ENCODE measurements at regions not wholly inside any gene's neighbourhood (a gene's known extent, or its start where the extent isn't known, plus 50 kb on each side); places are given as distances from the start of the nearest gene placed in this dataset.

DNA sequence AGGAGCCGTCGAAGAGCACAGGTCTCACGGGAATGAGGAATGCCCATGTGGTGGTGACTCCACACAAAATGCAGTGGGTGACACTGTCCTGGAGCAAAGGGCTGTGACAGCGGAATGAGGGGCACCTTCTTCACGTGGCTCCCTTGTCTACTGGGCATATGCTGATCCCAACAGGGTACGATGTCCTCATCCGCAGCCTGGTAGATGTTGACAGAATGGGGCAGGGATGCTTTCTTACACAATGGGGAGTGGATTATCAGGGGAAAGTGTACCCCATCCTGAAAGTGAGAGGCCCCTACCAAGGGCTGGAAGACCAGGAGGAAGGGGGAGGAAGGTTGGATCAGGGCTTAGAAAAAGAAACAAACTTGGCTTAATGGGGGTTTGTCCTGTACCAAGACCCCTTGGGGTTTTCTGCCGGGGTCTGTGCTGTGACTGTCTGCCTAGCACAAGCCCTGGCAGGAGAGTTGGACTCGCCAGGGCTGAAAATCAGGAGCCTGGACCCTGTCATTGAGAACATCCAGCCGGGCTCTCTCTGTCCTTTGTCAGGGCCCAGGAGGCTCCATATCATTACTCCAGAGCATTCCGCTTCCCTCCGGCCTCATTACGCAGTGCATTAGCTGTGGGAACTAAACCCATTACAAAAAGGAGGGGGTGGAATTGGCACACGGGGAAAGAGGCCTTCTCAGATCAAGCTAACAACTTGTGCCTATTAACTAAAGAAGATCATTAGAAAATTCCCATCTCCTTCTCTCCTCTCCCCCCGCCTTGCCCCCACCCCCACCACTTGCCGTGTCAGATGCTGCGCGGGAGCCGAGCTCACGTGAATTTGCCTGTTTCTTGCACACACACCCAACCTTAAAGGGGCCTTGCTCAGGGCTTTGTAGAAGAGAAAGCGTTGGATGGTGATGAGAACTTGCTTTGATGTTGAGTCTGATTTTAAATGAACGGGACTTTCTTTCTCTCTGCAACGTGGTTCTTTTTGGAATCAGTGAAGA, 171.8 kb upstream of the PARP11 start:
- intact Hi-C loops (cut with DNase I) = no loop called here
- no peaks in the 10 kb centered on the region for H3K4me1 ChIP-seq
- H3K4me3 ChIP-seq = no peak overlapping the region
- DNase-seq (no peak), ATAC-seq (no peak)
- no peak overlapping the region for H3K27ac ChIP-seq
- TF ChIP-seq, protein P1, sequence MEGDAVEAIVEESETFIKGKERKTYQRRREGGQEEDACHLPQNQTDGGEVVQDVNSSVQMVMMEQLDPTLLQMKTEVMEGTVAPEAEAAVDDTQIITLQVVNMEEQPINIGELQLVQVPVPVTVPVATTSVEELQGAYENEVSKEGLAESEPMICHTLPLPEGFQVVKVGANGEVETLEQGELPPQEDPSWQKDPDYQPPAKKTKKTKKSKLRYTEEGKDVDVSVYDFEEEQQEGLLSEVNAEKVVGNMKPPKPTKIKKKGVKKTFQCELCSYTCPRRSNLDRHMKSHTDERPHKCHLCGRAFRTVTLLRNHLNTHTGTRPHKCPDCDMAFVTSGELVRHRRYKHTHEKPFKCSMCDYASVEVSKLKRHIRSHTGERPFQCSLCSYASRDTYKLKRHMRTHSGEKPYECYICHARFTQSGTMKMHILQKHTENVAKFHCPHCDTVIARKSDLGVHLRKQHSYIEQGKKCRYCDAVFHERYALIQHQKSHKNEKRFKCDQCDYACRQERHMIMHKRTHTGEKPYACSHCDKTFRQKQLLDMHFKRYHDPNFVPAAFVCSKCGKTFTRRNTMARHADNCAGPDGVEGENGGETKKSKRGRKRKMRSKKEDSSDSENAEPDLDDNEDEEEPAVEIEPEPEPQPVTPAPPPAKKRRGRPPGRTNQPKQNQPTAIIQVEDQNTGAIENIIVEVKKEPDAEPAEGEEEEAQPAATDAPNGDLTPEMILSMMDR (IDR thresholded peaks at IDR 0.05) = no peak
- H3K36me3 ChIP-seq = no peaks in the 10 kb centered on the region
- H3K27me3 ChIP-seq = no peaks in the 10 kb centered on the region
- no peaks in the 10 kb centered on the region for H3K9me3 ChIP-seq

DNA sequence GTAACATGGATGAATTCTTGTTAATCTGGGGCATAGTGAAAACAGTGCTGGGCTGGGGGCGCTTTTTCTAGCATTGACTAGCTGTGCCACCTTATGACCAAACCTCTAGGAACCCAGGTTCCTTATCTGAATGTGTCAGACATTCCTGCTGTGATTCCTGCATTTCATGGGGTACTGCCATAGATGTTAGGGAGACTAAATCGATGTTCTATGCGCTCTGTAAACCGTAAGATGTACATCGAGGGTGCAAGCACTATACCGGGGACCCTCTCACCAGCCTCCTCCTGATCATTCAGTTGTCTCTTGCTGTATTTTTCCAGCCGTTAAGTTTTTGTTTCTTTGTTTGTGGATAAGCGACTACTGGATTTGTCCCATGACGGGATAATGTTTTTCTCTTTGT, 170.9 kb upstream of the PARP11 start:
- H3K9me3 ChIP-seq = no peaks in the 10 kb centered on the region
- intact Hi-C loops (cut with DNase I) = no loop called here
- H3K36me3 ChIP-seq = no peaks in the 10 kb centered on the region
- no peak for ATAC-seq
- H3K27ac ChIP-seq = no peak overlapping the region
- DNase-seq = no peak
- TF ChIP-seq, protein P1 (IDR thresholded peaks at IDR 0.05) = no peak
- H3K4me3 ChIP-seq = no peak overlapping the region
- no peaks in the 10 kb centered on the region for H3K27me3 ChIP-seq
- no peaks in the 10 kb centered on the region for H3K4me1 ChIP-seq

DNA sequence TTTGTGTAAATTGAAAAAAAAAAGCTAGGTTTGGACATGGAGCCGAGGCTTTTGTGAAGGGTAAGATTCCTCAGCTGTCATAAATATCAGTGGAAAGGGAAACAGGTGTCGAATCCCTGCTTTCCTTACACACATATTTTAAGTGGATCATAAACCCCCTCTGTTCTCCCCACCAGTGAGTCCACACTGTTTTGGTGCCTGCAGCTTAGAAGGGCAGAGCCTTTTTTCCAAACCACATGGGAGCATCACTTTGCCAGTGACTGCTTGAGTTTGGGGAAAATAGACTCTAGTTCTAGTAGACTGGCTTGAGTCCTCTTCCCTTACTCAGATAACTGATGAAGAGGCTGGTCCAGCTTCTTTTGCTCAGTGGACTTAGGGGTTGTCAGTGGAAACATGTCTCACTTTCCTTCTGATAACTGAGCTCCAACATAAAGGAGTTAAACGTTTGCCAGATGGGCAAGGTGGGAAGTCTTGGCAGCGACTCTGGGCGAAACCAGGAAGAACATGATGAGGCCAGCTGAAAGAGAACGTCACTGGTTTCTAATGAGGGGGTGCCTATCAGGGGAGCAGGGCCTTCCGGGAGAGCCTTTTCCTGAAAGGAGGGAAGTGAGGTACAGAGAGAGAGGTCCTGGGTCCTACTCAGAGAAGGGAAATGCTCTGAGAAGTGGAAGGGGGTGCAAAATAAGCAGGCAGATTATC, 168.1 kb upstream of the PARP11 start:
- H3K36me3 ChIP-seq = no peaks in the 10 kb centered on the region
- H3K4me1 ChIP-seq = no peaks in the 10 kb centered on the region
- no peak for ATAC-seq
- intact Hi-C loops (cut with DNase I) = no loop called here
- H3K27ac ChIP-seq = no peak overlapping the region
- TF ChIP-seq, protein P1 (IDR thresholded peaks at IDR 0.05) = no peak
- H3K4me3 ChIP-seq = no peak overlapping the region
- no peaks in the 10 kb centered on the region for H3K9me3 ChIP-seq
- no peak for DNase-seq
- no peaks in the 10 kb centered on the region for H3K27me3 ChIP-seq

DNA sequence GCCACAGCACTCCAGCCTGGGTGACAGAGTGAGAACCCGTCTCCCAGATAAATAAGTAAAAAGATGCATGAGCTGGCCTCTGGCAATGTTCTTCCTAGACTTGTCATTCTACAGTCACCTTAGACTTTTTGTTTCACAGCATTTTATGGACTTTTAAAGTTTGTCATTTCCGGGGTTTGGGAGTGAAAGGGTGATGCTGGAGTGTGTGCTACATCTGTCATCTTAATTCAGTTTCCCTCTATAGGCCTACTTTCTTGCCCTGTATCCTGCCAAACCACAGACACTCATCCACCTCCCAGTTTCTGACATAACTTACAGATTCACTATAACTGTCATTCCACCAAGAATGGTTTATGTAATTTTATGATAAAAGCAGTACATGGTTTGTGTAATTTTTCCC, 166.7 kb upstream of the PARP11 start:
- DNase-seq (no peak), ATAC-seq (no peak)
- intact Hi-C loops (cut with DNase I) = no loop called here
- no peak overlapping the region for H3K27ac ChIP-seq
- no peaks in the 10 kb centered on the region for H3K9me3 ChIP-seq
- H3K4me1 ChIP-seq = peaks cover 8% of the 10 kb centered on the region
- no peaks in the 10 kb centered on the region for H3K36me3 ChIP-seq
- TF ChIP-seq, protein P1 (IDR thresholded peaks at IDR 0.05) = no peak
- no peaks in the 10 kb centered on the region for H3K27me3 ChIP-seq
- H3K4me3 ChIP-seq = no peak overlapping the region

DNA sequence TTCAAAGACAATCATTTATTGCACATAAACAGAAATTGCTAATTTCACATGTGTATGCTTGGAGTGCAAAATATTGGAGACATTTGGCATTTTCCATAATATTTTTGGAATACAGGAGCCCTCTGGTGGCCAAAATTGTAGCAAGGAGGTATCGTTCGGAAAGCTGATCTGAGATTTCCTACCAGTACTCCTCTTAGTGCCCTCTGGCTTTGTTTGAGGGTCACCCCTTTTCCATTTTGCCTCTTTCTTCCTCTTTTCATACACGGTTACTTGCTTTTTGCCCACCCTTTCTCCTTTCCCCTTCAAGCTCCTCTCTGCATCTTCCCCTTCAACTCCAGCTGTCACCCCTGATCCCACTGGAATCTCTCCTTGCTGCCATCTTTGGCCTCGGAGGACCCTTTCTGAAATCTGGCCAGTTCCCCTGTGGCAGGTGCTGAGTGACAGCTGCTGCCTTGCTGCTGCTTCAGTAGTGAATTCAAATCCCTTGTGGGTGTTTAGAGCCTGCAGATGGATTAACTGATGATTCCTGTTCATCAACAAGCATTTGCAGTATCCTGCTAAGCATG, 164.6 kb upstream of the PARP11 start:
- H3K9me3 ChIP-seq = no peaks in the 10 kb centered on the region
- H3K4me1 ChIP-seq = peaks cover 14% of the 10 kb centered on the region
- H3K27me3 ChIP-seq = no peaks in the 10 kb centered on the region
- ATAC-seq = peak; percentile 60
- H3K27ac ChIP-seq = no peak overlapping the region
- no peak for DNase-seq
- no peaks in the 10 kb centered on the region for H3K36me3 ChIP-seq
- no peak overlapping the region for H3K4me3 ChIP-seq
- TF ChIP-seq, protein P1 (IDR thresholded peaks at IDR 0.05) = peak; percentile 79
- intact Hi-C loops (cut with DNase I) = no loop called here

All from upper lobe of right lung (tissue), 1 donor.